SW480 (cell line): ENCODE measurements at regions not wholly inside any gene's neighbourhood (a gene's known extent, or its start where the extent isn't known, plus 50 kb on each side); places are given as distances from the start of the nearest gene placed in this dataset.

Experiments
- DNase-seq: peaks from one replicate; pipeline ENCODE4 v3.0.0-alpha.2; 2016; ENCODE audit warnings: low spot score

DNA sequence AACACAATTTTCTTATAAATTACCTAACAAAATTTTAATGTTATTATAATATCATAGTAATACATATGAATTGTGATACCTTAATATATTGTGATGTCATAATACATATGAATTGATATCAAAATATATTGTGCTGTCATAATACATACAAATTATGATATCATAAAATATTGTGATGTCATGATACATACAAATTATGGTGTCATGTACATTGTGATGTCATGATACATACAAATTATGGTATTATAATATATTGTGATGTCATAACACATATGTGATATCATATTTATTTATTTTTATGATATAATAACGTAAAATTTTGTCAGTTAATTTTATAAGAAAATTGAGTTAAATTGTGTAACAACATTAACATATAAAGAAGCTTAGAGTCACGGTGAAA, 1927.2 kb downstream of the TP53TG3F start:
- DNase-seq = no peak

DNA sequence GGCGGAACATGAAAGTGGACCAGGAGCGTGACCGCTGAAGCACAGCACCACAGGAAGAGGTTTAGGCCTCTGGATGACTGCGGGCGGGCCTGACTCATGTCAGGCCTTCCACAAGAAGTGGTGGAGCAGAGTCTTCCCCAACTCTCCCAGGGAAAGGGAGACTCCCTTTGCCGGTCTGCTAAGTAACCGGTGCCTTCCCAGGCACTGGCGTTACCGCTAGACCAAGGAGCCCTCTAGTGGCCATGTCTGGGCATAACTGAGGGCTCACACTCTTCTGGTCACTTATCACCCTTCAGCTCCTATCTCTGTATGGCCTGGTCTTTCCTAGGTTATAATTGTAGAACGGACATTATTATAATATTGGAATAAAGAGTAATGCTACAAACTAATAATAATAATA, 1931.9 kb downstream of the TP53TG3F start:
- peak; percentile 27 for DNase-seq

DNA sequence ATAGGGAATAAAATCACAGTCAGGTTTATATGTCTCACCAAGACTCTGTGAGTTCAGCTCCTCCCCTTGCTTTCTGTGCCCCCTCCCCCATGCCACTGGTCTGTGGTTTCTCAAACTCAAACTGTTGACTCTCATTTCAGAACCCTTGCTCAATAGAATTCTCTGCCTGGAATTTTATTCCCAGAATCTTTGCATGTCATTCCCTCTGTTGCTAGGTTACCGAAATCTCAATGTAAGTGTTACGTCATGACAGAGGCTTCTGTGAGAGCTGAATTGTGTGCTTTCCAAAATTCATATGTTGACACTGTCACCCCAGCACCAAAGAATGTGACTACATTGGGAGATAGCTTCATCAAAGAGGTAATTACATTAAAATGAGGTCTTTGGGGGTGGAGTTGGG, 1938.8 kb downstream of the TP53TG3F start:
- no peak for DNase-seq

DNA sequence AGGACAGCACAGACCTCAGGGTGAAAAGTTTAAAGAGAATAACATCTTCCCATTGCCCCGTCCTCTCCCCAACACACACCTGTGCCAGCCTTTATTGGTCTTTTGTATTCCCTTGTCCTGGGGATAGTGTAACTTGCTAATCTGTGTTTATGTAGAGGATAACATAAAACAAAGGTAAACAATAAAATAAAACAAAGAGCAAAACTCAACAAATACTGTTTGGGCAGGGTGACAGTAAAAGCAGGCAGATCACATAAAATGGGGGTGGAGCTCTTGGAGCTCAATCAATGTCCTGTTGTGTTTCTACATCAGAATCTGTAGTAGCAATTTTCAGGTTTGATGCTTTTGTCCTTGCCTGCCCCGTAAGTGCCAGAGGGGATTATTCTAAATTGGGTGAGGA, 1939.7 kb downstream of the TP53TG3F start:
- no peak for DNase-seq

DNA sequence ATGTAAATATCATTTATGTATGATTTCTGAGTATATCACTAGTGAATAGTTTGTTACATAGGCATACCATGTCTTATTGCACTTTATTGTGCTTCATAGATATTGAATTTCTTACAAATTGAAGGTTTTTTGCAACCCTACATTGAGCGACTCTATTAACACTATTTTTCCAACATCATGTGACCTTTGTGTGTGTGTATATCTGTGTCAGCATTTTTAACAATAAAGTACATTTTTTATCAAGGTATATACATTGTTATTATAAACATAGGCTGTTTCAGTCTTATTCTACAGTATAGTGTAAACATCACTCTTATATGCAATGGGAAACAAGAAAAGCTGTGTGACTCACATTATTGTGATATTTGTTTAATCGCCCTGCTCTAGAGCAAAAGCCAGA, 1944.9 kb downstream of the TP53TG3F start:
- no peak for DNase-seq

DNA sequence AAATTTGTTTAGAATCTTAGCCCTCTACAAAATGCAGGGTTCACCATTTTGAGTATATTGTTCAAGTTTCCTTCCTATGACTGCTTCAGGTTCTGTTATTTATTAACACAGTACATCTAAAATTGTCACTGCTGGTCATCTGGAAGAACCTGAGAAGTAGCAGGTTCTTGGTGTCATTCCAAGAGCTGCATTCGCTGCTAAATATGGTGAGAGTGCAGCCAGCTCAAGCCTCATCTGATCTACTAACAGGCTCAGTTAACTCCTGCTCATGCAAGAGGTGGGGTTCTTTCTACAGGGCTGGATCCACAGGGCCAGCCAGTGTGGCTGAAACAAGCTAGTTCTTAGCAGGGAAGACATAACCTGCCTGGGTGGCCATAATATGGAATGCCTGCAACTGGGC, 1946.1 kb downstream of the TP53TG3F start:
- DNase-seq = no peak

DNA sequence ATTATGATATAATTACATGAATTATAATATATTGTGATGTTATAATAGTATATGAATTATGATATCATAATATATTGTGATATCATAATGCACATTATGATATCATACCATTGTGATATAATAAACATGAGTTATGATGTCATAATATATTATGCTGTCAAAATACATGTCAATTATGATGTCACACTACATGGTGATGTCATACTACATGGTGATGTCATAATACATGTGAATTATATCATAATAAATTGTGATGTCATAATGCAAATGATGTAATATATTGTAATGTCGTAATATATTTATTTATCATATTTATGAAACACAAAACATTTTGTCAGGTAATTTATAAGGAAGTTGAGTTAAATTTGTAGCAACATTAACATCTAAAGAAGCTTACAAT, 1950.1 kb downstream of the TP53TG3F start:
- no peak for DNase-seq

DNA sequence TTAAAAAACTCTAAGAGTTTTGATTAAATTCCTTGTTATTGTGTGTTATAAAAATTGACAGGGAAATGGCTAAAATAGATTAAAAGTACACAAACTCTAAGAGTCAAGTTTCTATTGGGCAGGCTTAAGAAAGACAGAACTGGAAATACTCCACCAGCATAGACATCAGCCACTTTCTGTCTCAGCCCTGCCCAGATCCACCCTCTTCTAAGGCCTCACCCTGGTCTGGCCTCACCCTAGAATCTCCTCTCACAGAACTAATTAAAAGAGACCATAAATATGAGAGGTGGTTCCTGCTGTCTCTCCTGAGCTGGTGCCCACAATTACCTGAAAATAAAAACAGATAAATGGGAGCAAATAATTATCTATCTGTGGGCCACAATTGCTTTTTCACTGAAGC, 1951.0 kb downstream of the TP53TG3F start:
- DNase-seq = no peak

DNA sequence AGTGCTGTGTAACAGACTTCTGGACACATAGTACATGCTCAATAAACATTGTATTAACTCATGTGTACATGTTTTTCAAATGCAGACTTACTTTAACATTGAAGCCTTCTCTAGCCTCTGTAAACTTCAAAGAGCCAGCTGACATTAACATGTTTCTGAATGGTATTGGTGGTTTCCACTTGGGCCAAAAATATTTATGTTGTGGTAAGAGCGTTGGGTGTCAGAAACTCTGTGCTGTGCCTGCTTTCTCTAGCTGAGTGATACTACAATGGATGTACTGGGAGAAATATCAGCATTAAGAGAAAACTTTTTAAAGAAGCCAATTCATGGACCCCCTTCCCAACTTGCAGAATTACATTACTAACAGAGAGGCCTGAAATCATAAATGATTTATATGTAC, 1951.7 kb downstream of the TP53TG3F start:
- DNase-seq = no peak

DNA sequence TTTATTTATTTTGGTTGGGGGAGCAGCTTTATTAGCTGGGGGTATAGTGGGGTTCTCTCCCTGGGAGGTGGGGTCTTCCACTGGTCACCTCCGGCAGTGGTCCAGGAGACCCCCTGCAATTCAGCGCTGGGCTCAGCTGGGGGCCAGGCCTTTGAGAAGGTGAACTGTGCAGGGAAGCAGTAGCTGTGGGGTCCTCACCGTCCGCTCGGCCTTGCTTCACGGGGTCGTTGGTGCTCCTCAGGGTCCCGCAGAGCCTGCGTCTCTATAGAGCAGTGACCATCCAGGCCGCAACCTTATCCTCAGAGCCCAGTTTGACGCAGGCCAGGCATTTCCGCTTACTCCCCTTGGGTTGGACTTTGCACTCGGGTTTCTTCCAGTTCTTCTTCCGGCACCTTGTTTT, 1954.7 kb downstream of the TP53TG3F start:
- no peak for DNase-seq

DNA sequence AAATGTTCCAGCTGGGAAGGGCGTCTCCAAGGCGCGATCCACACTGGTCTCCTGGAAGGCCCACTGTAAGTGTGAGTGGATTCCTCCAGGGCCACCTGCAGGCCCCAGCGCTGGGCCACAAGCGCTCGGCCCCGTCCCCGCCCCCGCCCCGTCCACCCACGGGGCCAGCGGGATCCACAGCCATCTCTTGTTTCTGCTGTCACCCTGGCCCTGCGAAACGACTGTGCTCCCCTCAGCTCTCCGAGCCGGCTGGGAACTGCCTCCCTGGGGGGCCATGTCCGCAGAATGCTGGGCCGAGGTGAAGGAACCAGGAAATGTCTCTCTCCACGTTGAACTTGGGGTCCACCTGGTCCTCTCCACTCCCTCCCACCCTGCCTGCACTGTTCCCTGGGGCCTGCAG, 1955.2 kb downstream of the TP53TG3F start:
- DNase-seq = no peak

DNA sequence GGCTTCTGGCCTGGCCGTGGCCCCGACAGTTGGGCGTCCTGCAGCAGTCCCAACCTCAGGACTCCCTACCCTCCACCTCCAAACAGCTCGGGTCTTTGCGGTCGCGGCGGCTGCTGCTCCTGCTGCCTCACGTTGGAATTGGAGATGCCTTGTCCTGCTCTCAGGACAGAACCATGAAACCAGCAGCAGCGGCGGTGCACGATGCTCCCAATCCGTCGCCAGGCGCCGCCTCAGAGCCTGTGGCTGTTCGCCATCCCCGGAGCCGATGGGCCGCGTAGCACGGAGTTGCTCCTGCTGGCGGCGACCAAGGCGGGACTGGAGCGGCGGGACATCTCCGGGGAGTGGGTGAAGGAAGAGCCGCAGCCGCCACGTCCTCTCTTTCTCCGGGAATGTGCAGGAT, 1965.9 kb downstream of the TP53TG3F start:
- no peak for DNase-seq

DNA sequence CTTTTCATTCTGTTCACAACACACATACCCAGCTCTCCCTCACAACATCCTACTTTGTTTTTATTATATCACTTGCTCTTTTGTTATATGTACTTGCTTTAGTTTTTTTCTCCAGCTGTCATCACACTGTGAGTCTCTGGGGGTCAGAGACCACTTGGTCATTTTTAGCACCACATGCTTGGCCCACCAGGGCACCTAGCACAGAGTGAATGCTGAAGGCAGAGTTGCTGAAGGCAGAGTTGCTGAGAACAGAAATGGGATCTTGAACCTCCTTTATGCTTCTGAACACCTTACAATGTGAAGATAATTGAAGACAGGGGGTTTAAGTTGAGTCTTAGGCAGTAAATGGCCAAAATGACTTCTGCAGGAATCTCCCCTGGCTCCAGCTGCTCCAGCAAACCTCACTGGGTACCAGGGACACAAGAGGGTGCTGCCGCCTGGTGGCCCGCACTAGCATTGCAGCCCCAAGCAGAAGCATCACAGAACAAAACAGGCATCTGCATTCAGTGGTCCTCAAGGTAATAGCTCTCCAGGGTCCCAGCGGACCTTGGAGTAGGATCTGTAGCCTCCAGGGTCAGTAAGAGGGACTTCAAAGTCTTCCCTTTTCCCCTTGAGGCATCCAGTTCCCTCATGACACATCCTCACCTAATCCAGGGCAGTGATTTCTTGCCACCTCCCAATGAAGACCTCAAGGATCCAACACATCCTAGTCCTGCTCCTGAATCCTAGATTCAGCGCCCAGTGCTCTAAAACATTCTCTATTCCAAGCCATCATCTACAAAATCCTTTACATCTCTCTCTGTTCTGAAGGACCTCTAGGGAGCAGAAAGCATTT, 1972.6 kb downstream of the TP53TG3F start:
- DNase-seq = peak; percentile 2

DNA sequence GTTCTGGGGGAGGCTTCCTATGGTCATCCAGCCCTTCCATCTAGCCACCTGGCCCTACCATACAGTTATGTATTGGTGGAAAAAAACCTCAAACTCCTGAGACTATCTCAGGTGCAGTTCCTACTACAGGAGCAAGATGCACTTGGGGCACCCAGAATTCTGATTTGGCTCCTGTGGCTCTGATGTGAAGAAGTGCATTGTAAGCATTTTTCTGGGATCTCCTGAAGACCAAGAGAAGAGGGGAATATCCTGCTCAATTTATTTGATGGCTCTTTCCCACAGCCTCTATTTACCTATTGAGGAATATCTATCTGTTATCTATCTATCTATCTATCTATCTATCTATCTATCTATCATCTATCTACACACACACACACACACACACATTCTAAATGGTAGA, 1981.5 kb downstream of the TP53TG3F start:
- DNase-seq = no peak

DNA sequence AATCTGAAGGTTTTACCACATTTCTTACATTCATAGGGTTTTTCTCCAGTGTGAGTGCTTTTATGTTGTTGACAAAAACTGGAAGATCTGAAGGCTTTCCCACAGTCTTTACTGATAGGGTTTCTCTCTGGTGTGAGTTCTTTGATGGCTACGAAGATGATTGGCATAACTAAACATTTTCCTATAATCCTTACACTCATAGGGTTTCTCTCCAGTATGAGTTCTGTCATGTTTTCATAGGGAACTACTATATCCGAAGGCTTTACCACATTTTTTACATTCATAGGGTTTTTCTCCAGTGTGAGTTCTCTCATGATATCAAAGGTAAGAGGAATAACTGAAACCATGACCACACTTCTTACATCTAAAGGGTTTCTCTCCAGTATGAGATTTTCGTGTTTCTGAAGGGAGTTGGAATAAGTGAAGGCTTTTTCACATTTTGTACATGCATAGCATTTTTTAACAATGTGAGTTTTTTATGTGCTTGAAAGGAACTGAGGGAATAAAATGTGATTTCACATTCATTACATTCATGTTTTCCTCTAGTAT, 1987.7 kb downstream of the TP53TG3F start:
- no peak for DNase-seq

DNA sequence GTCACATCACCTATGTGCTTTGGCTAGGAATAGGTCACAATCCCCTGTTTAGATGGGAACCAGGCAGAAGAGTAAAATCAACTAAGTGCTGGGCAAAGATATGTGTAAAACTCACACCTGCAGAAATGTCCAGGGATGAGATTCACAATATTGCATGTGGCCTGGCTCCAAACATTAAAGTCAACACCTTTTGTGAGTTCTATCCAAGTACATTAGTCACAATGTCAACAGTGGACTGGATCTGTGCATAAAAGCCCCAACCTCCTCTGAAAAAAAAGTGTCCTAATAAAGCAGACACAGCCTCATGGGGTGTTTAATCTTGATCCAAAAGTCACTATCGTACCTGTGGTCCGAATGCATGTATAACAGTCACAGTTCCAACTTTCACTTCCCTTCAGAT, 1990.3 kb downstream of the TP53TG3F start:
- no peak for DNase-seq

DNA sequence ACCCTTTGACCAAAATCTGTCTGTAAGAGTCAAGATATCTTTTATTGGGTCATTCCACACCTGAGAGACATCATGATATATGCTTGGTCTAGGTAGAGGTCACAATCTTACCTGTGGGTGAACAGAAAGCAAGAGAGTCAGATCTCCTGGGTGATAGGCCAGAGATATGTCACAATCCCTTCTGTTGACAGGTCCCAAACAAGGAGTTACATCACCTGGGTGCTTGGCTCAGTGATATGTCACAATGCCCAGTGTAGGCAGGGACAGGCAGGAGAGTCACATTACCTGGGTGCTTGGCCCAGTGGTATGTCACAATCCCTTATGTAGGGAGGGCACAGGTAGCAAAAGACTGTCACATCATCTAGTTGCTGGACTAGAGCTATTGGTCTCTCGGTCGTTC, 1991.2 kb downstream of the TP53TG3F start:
- no peak for DNase-seq

DNA sequence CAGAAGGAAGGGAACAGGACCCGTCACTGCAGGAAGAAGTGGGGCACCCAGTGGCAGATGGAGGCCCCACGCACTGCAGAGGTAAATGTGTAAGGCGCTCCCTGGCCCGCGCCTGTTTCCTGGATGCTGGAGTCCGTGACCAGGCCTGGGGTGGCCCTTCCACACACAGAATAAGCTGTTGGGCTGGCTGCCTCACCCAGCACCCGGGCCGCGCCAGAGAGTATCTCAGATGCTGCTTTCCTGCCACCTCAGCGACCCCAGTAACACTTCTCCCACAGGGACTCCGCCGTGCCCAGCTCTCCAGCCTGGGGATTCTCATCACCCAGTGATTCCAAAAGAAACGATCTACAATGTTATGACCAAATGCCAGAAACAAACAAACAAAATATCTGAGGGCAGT, 1993.1 kb downstream of the TP53TG3F start:
- no peak for DNase-seq

DNA sequence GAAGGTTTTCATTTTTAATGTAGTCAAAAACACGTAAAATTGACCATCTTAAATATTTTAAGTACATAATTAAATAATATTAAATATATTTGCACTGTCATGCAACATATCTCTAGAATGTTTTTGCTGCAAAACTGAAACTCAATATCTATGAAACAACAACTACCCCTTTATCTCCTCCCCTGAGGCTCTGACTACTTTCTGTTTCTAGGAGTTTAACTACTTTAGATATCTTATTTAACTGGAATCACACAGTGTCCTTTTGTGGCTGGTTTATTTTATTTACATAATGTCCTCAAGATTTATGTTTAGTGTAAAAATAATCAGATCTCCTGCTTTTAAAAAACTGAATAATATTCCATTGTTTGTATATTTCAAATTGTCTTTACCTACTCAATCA, 2003.9 kb downstream of the TP53TG3F start:
- DNase-seq = no peak

DNA sequence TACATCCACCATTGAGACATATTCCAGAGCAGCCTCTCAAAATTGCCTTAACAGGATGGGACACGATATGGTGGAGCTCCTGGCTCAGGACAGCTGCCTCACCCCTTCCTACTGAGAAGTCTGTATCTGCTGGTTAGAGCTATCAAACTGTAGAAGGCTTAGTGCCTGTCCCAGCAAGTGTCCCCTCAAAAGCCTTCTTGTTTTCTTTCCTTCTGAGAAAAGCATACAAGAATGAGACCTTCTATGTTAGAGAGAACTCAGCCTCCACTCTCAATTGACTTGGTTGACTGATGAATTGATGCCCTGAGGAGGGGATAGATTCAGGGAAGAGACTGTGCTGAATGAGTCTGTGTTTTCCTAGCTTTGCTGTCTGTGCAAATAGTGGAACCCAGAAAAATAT, 2020.9 kb downstream of the TP53TG3F start:
- DNase-seq = no peak

DNA sequence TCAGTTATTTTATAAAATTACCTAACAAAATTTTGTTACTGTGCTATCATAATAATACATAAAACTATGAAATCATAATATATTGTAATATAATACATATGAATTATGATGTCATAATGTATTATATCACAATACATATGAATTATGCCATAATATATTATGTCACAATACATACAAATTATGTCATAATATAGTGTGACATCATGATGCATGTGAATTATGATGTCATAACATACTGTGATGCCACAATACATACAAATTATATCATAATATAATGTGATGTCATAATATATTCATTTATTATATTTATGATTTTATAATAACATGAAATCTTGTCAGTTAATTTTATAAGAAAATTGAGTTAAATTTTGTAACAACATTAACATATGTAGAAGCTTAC, 2021.6 kb downstream of the TP53TG3F start:
- no peak for DNase-seq

DNA sequence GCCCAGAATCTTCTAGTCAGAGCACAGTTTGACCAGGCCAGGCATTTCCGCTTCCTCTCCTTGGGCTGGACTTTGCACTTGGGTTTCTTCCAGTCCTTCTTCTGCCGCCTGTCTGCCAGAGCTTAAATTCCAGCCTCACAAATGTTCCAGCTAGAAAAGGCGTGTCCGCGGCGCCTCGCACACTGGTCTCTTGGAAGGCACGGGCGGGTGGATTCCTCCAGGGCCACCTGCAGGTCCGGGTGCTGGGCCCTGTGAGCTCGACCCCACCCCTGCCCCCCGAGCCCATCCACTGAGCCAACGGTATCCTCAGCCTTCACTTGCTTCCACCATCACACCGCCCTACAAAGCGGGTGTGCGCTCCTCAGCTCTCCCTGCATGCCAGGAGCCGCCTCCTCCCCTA, 2026.5 kb downstream of the TP53TG3F start:
- DNase-seq = no peak

DNA sequence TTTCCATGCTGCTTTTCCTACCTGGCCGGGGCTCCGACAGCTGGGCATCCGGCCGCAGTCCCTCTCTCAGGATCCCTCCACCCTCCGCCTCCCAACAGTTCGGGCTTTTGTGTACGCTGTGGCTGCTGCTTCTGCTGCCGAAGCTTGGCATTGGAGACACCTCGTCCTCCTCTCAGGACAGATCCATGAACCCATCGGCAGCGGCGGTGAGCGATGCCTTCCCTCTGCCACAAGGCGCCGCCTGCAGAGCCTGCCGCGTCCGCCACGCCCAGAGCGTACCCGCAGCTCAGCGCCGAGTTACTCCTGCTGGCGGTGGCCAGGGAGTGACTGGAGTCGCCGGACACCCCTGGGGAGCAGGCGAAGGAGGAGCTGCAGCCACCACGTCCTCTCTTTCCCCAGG, 2032.8 kb downstream of the TP53TG3F start:
- DNase-seq = peak; percentile 7

DNA sequence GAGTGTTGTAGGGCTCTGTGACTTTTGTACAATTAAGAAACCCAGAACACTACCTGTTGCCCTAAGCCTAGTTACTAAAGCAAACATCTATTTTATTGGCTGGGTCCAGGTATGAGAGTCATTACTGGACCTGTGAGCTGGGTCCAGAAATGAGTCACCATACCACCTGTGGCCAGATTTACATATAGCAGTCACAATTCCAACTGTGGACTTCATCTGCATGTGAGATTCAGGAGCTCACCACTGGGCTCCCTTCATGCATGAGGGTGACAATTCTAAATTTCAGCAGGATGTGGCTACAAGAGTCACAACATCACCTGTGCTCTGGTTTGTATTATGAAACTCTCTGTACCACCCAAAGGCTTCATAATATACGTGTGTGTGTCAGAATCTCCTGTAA, 2038.0 kb downstream of the TP53TG3F start:
- no peak for DNase-seq
